ENCODE measurements at regions not wholly inside any gene's neighbourhood (a gene's known extent, or its start where the extent isn't known, plus 50 kb on each side); places are given as distances from the start of the nearest gene placed in this dataset.

GRCh38 chr14:39548358-39548757 lies 116.1 kb upstream of the FBXO33 start:
- TF ChIP-seq CTCF (IDR thresholded peaks at IDR 0.05; ENCODE audit: insufficient read depth, low read length, poor library complexity, severe bottlenecking) (no peak), EZH2phosphoT487 (conservative IDR thresholded peaks at IDR 0.05; ENCODE audit: low read length) (no peak)
